ENCODE measurements at regions not wholly inside any gene's neighbourhood (a gene's known extent, or its start where the extent isn't known, plus 50 kb on each side); places are given as distances from the start of the nearest gene placed in this dataset.
"Not testable (repeated sequence)": the region's sequence is repeated elsewhere in the genome, so short reads cannot be mapped to it uniquely, and the experiment has no call there.

- DNase-seq; in situ Hi-C loops (cut with HindIII; ENCODE audit: low pct_ligation_motif_present, low pct_unique_long_range_greater_than_20kb, low sequenced_read_pairs): not testable (repeated sequence)
These were observed 106.5 kb upstream of the NDST3 start for GRCh38 chr4:117927823-117928222.

DNA sequence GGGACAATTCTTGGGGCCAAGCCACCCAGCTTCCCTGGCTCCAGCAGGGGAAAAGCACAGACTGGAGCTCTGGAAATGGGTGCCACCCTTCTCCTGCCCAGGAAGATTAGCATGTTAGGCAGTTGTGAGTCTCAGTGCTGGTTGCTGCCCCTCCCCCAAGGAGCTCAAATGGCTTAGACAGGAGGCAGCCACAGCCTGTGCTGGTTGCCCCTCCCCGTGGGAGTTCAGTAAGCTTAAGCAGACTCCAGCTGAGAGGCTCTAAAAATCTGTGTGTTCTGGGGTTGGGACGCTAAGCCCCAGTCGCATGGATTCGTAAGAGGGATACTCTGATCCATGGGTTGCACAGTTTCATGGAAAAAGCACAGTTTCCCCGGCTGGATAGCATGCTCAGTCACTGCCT is 92.7 kb upstream of the NDST3 start:
- in situ Hi-C loops (cut with HindIII; ENCODE audit: low pct_ligation_motif_present, low pct_unique_long_range_greater_than_20kb, low sequenced_read_pairs): no loop called here
- no peak for DNase-seq

DNA sequence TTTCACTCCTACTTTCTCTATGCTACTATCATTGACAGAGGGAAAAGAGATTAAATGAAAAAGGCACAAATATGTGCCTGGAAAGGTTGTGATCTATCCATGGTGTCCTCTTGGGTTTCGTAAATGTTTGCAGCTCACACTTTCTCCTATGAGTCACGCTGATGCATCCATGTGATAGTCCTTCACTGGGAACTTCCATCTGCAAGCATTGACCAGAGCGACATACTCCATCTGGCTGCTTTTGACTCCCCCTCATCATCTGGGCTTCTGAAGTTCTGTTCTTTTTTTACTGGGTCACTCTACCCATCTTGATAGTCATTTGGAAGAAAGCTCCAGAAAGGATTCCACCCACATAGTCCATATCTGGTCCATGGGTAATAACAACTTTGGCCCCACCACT is 84.7 kb upstream of the NDST3 start:
- in situ Hi-C loops (cut with HindIII; ENCODE audit: low pct_ligation_motif_present, low pct_unique_long_range_greater_than_20kb, low sequenced_read_pairs): no loop called here
- no peak for DNase-seq

- DNase-seq: no peak
- in situ Hi-C loops (cut with HindIII; ENCODE audit: low pct_ligation_motif_present, low pct_unique_long_range_greater_than_20kb, low sequenced_read_pairs): no loop called here
These were observed 76.7 kb upstream of the NDST3 start for GRCh38 chr4:117957571-117957970.

DNA sequence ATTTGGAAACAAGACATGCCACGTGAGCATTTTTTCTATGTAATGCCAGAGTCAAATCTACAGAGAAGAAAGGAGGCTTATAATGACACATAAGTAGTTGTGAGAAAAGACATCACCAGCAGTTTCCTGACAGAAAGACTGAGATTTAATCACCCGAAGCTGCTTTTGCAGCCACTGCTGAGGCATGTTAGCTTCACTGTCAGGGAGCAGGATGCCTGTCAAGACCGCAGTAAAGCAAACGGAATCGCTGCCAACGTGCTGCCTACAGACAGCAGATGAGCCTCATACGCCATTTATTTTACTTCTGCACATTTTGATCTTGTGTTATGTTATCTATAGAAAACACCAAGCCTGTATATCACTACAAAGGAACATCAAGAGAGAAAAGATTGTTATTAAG is 68.7 kb upstream of the NDST3 start:
- in situ Hi-C loops (cut with HindIII; ENCODE audit: low pct_ligation_motif_present, low pct_unique_long_range_greater_than_20kb, low sequenced_read_pairs): no loop called here
- no peak for DNase-seq

GRCh38 chr4:117968606-117969005 is 65.7 kb upstream of the NDST3 start:
- DNase-seq: peak; percentile 2
- in situ Hi-C loops (cut with HindIII; ENCODE audit: low pct_ligation_motif_present, low pct_unique_long_range_greater_than_20kb, low sequenced_read_pairs): no loop called here

DNA sequence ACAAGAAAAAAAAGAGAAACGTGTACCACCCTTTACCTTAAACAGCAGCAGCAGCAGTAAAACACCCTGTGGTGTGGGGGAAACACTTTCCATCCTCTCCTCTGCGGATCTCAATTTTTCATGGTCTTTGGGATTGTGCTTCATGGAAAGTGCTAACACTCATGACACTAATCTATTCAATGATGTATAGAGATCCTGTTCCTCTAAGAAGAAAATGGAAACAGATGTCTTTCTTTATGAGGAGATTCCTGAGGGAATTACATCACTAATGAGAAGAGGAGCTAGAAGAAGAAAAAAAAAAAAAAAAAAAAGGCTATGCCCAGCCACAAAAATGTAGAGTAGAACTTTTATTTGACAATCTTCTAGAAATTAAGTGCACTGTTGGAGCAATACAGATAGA is 62.9 kb upstream of the NDST3 start:
- no peak for DNase-seq
- in situ Hi-C loops (cut with HindIII; ENCODE audit: low pct_ligation_motif_present, low pct_unique_long_range_greater_than_20kb, low sequenced_read_pairs): no loop called here

DNA sequence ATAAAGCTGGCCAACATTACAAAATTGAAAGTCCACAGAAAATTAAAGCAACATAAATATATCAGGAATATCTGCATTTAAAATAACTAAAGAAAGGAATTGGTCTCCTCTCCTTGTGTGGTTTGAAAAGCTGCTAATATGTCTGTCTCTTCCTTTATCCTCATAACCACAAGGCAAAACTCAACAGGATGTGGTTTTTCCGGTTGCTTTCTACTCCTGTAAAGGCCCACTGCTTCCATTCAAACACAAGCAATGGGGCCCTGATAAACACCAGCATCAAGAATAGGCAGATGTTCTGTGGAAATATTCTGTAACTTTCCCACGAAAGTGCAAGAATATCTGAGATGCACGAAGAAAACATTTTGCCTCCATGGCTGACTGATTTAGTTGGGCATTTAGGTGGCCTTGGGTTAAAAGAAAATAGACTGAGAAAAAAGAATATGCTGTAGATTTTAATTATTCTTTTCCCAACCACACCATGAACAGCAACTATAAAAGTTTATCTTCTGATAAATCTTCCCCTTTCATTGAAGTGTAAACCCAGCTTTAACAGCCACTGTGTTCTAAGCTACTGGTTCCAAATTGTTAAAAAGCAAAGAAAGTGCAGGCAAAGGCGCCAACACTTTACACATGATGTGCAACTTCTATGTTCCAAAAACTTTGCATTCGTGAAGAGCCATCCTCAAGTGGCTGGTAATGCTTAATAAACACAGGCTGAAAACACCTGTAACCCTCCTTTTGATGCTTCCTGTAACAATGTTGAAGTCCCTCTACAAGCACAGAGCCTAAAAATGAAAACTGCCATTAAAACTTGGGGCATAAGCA is 50.5 kb upstream of the NDST3 start:
- DNase-seq: peak; percentile 35
- in situ Hi-C loops (cut with HindIII; ENCODE audit: low pct_ligation_motif_present, low pct_unique_long_range_greater_than_20kb, low sequenced_read_pairs): no loop called here

DNA sequence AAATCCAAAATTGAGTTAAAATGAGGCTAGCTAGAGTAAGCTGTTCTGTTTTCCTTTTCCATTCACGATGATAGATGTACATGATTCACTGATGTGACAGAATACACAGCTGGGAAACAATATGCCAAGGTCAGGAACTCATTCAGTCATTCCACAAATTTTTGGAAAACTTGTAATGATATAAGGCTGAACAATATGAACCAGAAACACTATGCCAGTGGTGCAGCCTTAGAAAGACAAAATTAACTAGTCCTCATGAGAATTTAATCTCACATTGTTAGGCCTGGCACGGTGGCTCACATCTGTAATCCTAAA is 50.0 kb upstream of the NDST3 start:
- in situ Hi-C loops (cut with HindIII; ENCODE audit: low pct_ligation_motif_present, low pct_unique_long_range_greater_than_20kb, low sequenced_read_pairs): no loop called here
- DNase-seq: no peak
